Middle frontal gyrus (tissue), 1 donor: ENCODE measurements at regions not wholly inside any gene's neighbourhood (a gene's known extent, or its start where the extent isn't known, plus 50 kb on each side); places are given as distances from the start of the nearest gene placed in this dataset.

Experiments used
- DNase-seq: peaks from one replicate; pipeline ENCODE4 v3.0.0-alpha.2; 2015; ENCODE audit warnings: low spot score; ENCODE audit errors: extremely low spot score

- DNase-seq, result no peak
Observed at GRCh38 chr3:30354513-30354912, 251.9 kb upstream of the TGFBR2 start.

GRCh38 chr3:30354972-30355371, 251.4 kb upstream of the TGFBR2 start:
- DNase-seq, result no peak

GRCh38 chr3:30355622-30356021, 250.8 kb upstream of the TGFBR2 start:
- DNase-seq, result no peak

GRCh38 chr3:30356866-30357753, 249.3 kb upstream of the TGFBR2 start:
- no peak for DNase-seq

- DNase-seq, result no peak
Observed at GRCh38 chr3:30357897-30358296, 248.5 kb upstream of the TGFBR2 start.

GRCh38 chr3:30358871-30359270, 247.5 kb upstream of the TGFBR2 start:
- no peak for DNase-seq

- DNase-seq, result no peak
Observed at GRCh38 chr3:30368978-30369377, 237.4 kb upstream of the TGFBR2 start.

GRCh38 chr3:30370681-30371271, 235.6 kb upstream of the TGFBR2 start:
- no peak for DNase-seq

GRCh38 chr3:30372837-30373236, 233.6 kb upstream of the TGFBR2 start:
- DNase-seq, result no peak

- no peak for DNase-seq
Observed at GRCh38 chr3:30384546-30385072, 221.8 kb upstream of the TGFBR2 start.

GRCh38 chr3:30393079-30393478, 213.3 kb upstream of the TGFBR2 start:
- DNase-seq, result no peak

- no peak for DNase-seq
Observed at GRCh38 chr3:30397030-30397429, 209.4 kb upstream of the TGFBR2 start.

GRCh38 chr3:30399394-30400181, 206.8 kb upstream of the TGFBR2 start:
- no peak for DNase-seq

GRCh38 chr3:30400926-30401325, 205.5 kb upstream of the TGFBR2 start:
- no peak for DNase-seq

GRCh38 chr3:30401971-30402370, 204.4 kb upstream of the TGFBR2 start:
- DNase-seq, result no peak

GRCh38 chr3:30407651-30408050, 198.8 kb upstream of the TGFBR2 start:
- no peak for DNase-seq

- DNase-seq, result no peak
Observed at GRCh38 chr3:30408105-30408557, 198.3 kb upstream of the TGFBR2 start.

- no peak for DNase-seq
Observed at GRCh38 chr3:30418443-30418842, 188.0 kb upstream of the TGFBR2 start.

- no peak for DNase-seq
Observed at GRCh38 chr3:30421266-30421665, 185.1 kb upstream of the TGFBR2 start.

- DNase-seq, result no peak
Observed at GRCh38 chr3:30426293-30426993, 180.0 kb upstream of the TGFBR2 start.

- DNase-seq, result no peak
Observed at GRCh38 chr3:30428251-30428650, 178.2 kb upstream of the TGFBR2 start.
